SU-DHL-6 (cell line): ENCODE measurements at regions not wholly inside any gene's neighbourhood (a gene's known extent, or its start where the extent isn't known, plus 50 kb on each side); places are given as distances from the start of the nearest gene placed in this dataset.

Experiments used
- EZH2phosphoT487 ChIP-seq: fragments of 200-600 bp; sonication (generic), shearing (Covaris generic); conservative IDR thresholded peaks from 2 replicates; pipeline ENCODE4 v1.6.1; 2018; ENCODE audit warnings: mild to moderate bottlenecking, antibody characterized with exemption, low read length, moderate library complexity, mixed read lengths
- TF ChIP-seq, protein P1 (sequence below): fragments of 200-600 bp; sonication (generic); IDR thresholded peaks from one replicate; pipeline ENCODE4 v1.5.1; 2017; ENCODE audit warnings: antibody characterized with exemption, mild to moderate bottlenecking, low read length, moderate library complexity; ENCODE audit not compliant: insufficient read depth, poor library complexity, severe bottlenecking

GRCh38 chr9:28267351-28267750, 694.1 kb upstream of the C9orf72 start:
- TF ChIP-seq, protein P1, sequence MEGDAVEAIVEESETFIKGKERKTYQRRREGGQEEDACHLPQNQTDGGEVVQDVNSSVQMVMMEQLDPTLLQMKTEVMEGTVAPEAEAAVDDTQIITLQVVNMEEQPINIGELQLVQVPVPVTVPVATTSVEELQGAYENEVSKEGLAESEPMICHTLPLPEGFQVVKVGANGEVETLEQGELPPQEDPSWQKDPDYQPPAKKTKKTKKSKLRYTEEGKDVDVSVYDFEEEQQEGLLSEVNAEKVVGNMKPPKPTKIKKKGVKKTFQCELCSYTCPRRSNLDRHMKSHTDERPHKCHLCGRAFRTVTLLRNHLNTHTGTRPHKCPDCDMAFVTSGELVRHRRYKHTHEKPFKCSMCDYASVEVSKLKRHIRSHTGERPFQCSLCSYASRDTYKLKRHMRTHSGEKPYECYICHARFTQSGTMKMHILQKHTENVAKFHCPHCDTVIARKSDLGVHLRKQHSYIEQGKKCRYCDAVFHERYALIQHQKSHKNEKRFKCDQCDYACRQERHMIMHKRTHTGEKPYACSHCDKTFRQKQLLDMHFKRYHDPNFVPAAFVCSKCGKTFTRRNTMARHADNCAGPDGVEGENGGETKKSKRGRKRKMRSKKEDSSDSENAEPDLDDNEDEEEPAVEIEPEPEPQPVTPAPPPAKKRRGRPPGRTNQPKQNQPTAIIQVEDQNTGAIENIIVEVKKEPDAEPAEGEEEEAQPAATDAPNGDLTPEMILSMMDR, result no peak
- no peak for TF ChIP-seq EZH2phosphoT487
